ENCODE measurements at regions not wholly inside any gene's neighbourhood (a gene's known extent, or its start where the extent isn't known, plus 50 kb on each side); places are given as distances from the start of the nearest gene placed in this dataset.

GRCh38 chr12:42666671-42667243, 77.2 kb upstream of the PRICKLE1 start:
- intact Hi-C loops (cut with DNase I; ENCODE audit: low total_unique reads): no loop called here
- no peak for TF ChIP-seq CTCF (IDR thresholded peaks at IDR 0.05)
- TF ChIP-seq POLR2A (IDR thresholded peaks at IDR 0.05): no peak
- no peak overlapping the region for H3K4me3 ChIP-seq (ENCODE audit: low read depth, poor library complexity, severe bottlenecking)
- 70 to 76% methylated on average over 5 of the region's 5 CpGs for WGBS, 2 donors
- no peak for DNase-seq (ENCODE audit: low spot score in 2 of 2)

DNA sequence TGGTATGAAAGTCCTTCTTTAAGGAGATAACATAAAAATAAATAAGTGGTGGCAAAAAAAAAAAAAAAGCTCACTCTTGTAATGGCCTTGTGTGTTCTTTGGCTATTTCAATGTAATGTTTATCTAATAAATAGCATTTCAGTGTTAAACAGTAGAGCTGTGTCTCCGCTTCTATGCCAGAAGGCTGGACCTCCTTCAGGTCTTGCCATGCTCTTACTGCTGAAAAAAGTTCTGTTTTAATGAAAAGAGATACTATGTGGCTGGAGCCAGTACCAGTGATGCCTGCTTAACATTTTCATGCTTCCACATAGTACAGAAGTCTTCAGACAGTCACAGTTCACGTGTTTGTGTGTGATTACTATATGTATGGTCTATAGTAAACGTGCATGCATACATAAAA, 74.1 kb upstream of the PRICKLE1 start:
- 85 to 89% methylated on average over 3 of the region's 3 CpGs for WGBS, 2 donors
- intact Hi-C loops (cut with DNase I; ENCODE audit: low total_unique reads): no loop called here

DNA sequence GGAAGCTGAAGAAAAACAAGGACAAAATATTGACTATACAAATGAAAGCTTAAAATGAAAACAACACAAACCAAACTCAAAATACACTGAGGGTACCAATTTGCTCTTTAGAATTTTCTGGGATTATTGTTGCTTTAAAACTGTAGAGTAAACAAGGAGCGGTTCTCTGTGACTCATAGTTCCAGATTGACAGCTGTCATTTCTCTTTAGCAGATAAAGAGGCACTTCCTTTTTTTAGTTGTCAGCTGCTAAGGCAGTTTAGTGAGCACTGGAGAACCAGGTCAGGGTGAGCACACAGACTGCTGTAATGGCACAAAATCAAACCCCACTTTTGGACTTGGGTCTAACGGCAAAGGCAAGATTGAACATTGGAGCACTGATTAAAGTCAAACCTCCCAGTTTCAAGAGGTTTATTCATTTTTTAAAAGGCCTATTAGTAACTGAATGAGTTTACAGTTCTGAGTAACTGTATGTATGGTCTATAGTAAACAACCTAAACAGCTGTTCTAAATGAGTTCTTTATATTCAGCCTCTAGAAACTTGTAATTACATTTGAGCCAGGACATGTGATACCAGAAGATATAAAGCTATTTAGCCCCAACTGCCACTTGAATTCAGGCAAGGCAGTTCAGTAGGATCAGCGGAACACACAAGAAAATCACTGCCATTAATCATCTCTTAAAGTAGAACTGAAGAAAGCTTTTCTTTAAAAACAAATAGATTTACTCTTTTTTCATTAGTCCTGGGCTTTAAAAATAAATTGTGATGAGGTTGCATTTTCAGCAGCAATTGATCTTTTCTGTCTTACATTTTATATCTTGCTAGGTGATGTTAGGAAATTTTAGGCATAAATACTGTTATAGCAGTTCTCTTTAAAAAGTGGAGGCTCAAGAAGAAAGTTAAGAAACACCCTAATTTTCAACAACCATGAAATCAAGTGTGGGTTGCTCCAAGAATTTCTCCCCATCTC, 71.7 kb upstream of the PRICKLE1 start:
- no peak overlapping the region for H3K4me3 ChIP-seq (ENCODE audit: low read depth, poor library complexity, severe bottlenecking)
- DNase-seq (ENCODE audit: low spot score in 2 of 2): no peak
- WGBS, 2 donors: 56 to 74% methylated on average over 3 of the region's 3 CpGs
- intact Hi-C loops (cut with DNase I; ENCODE audit: low total_unique reads): no loop called here
- TF ChIP-seq POLR2A (IDR thresholded peaks at IDR 0.05) (no peak), CTCF (IDR thresholded peaks at IDR 0.05) (no peak)

More for the DNA sequence above, 74.1 kb upstream of the PRICKLE1 start:
- no peak for DNase-seq (ENCODE audit: low spot score in 2 of 2)
- H3K4me3 ChIP-seq (ENCODE audit: low read depth, poor library complexity, severe bottlenecking): no peak overlapping the region
- TF ChIP-seq CTCF (IDR thresholded peaks at IDR 0.05) (no peak), POLR2A (IDR thresholded peaks at IDR 0.05) (no peak)

DNA sequence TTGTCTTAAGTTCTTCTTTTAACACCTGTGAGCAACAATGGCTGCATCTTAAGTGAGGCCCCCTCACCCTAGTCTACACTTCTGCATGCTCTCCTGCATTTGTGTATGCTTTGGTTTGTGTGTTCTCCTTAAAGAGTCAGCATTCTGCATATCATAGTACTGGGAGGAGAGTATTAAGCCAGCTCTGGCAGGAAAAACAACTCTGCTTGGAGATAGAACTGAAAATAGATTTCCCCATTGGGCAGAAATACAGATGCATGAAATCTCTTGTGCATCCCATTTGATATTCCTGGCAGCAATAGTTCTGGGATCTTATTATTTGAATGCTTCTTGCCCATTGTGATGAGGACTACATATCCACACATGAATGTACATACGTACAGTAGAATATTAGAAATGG, 70.6 kb upstream of the PRICKLE1 start:
- WGBS, 2 donors: 82 to 84% methylated on average over 1 of the region's 1 CpG
- TF ChIP-seq CTCF (IDR thresholded peaks at IDR 0.05): no peak
- no peak for TF ChIP-seq POLR2A (IDR thresholded peaks at IDR 0.05)
- no peak for DNase-seq (ENCODE audit: low spot score in 2 of 2)
- H3K4me3 ChIP-seq (ENCODE audit: low read depth, poor library complexity, severe bottlenecking): no peak overlapping the region
- intact Hi-C loops (cut with DNase I; ENCODE audit: low total_unique reads): no loop called here

DNA sequence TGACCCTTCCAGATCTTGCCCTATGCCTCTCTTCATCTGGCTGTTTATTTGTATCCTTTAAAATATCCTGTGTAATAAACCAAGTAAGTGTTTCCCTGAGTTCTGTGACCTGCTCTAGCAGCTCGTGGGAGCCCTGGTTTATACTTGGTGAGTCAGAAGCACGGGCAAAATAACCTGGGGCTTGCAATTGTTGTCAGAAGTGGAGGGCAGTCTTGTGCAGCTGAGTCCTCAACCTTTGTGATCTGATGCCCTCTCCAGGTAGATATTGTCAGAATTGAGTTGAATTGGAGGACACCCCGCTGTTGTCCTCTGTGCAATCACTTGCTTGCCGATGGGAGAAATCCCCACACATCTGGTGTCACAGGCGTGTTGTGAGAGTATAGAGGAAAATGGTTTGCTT, 62.5 kb upstream of the PRICKLE1 start:
- intact Hi-C loops (cut with DNase I; ENCODE audit: low total_unique reads): no loop called here
- 67 to 84% methylated on average over 5 of the region's 5 CpGs for WGBS, 2 donors

More for the DNA sequence above, 62.5 kb upstream of the PRICKLE1 start:
- TF ChIP-seq CTCF (IDR thresholded peaks at IDR 0.05) (no peak), POLR2A (IDR thresholded peaks at IDR 0.05) (no peak)
- no peak for DNase-seq (ENCODE audit: low spot score in 2 of 2)
- no peak overlapping the region for H3K4me3 ChIP-seq (ENCODE audit: low read depth, poor library complexity, severe bottlenecking)
